Fibroblast of the aortic adventitia (primary cell): ENCODE measurements at regions not wholly inside any gene's neighbourhood (a gene's known extent, or its start where the extent isn't known, plus 50 kb on each side); places are given as distances from the start of the nearest gene placed in this dataset.

Experiments used
- DNase-seq: peaks from one replicate; pipeline ENCODE4 v3.0.0-alpha.2; 2010; ENCODE audit warnings: low read depth
- H3K4me3 ChIP-seq: 2 replicates; pipeline ENCODE4 v1.5.1; 2011; ENCODE audit warnings: low read depth, mild to moderate bottlenecking, control low read depth, low read length, moderate library complexity
- TF ChIP-seq, protein P1 (sequence below): IDR thresholded peaks from 2 replicates; pipeline ENCODE4 v1.5.1; 2011; ENCODE audit warnings: mild to moderate bottlenecking, low read length, control low read depth, inconsistent platforms; ENCODE audit not compliant: insufficient read depth

DNA sequence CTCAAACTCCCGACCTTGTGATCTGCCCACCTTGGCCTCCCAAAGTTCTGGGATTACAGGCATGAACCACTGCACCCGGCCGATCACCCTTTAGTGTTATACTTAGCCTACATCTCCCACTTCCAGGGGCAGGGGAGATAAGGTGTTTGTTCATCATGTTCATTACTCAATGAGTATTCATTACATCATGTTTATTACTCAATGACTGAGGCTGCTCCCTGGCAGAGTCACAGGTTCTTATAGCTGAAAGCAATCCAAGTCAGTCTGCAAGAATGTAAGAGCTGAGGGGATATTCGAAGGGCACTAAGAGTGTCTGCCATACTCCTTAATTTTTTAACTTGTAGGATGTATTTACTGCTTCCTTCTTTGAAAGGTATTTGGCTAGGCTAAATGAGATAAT, 214.2 kb downstream of the SPATA31D1 start:
- no peak overlapping the region for H3K4me3 ChIP-seq
- peak; percentile 83 for DNase-seq
- TF ChIP-seq, protein P1, sequence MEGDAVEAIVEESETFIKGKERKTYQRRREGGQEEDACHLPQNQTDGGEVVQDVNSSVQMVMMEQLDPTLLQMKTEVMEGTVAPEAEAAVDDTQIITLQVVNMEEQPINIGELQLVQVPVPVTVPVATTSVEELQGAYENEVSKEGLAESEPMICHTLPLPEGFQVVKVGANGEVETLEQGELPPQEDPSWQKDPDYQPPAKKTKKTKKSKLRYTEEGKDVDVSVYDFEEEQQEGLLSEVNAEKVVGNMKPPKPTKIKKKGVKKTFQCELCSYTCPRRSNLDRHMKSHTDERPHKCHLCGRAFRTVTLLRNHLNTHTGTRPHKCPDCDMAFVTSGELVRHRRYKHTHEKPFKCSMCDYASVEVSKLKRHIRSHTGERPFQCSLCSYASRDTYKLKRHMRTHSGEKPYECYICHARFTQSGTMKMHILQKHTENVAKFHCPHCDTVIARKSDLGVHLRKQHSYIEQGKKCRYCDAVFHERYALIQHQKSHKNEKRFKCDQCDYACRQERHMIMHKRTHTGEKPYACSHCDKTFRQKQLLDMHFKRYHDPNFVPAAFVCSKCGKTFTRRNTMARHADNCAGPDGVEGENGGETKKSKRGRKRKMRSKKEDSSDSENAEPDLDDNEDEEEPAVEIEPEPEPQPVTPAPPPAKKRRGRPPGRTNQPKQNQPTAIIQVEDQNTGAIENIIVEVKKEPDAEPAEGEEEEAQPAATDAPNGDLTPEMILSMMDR = no peak

DNA sequence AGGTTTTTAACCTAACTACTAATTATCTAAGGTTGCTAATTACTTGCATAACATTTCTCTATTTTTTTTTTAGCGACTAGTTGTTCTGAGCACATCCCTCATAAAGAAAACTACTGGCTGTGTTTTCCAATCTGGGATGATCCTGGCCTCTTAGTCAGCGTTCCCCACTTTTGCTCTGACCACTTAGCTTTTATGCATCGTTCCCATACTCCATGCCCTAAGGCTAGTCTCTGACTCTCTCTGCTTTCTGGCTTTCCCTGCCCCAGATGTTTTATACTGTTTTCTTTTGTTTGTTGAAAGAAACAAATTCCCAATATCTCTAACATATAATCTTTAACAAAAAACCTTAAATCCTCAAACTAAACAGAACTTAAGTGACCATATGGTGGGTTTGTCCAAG, 217.9 kb downstream of the SPATA31D1 start:
- TF ChIP-seq, protein P1 = no peak
- no peak overlapping the region for H3K4me3 ChIP-seq
- DNase-seq = no peak

DNA sequence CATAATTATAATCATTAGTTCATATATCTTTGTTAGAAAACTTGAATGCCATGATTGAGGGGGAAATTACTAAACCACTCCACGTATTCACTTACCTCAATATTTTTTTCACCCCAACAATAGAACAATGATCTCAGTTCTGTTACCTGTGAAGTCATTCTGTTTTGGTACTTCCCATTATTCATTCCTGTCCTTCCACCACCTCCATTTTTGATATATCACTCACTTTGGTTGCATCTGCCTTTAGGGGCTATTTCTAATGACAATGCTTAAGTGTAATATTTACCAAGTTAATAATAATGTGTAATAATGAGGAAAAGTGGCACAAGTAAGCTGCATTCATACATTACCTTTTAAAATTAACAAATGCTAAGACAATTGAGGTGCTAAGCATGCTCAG, 218.4 kb downstream of the SPATA31D1 start:
- DNase-seq = no peak
- TF ChIP-seq, protein P1 = no peak
- H3K4me3 ChIP-seq = no peak overlapping the region

DNA sequence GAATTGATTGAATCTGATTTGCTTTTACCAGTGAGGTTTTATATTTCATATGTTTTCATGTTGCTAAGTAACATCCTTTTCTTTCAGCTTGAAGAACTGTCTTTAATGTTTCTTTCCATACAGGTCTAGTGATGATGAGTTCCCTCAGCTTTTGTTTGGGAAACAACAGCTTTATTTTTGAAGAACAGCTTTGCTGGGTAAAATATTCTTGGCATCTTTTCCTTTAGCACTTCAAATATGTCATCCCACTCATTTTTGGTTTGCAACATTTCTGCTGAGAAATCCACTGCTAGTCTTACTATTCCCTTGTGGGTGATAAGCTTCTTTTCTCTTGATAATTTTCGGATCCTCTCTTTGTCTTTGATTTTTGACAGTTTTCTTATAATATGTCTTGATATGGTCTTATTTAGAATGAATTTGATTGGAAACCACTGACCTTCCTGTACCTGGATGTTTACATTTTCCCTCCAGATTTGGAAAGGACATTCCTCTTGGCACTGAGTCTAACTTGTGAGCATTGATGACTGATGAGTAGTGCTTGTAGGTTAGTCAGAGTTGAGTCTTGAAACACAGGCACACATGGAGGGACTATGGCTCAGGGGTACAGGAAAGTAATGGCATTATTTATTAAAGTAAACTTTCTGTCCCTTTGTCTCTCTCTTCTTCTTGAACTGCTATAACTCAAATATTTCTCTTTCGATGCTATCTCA, 220.3 kb downstream of the SPATA31D1 start:
- peak; percentile 33 for DNase-seq

DNA sequence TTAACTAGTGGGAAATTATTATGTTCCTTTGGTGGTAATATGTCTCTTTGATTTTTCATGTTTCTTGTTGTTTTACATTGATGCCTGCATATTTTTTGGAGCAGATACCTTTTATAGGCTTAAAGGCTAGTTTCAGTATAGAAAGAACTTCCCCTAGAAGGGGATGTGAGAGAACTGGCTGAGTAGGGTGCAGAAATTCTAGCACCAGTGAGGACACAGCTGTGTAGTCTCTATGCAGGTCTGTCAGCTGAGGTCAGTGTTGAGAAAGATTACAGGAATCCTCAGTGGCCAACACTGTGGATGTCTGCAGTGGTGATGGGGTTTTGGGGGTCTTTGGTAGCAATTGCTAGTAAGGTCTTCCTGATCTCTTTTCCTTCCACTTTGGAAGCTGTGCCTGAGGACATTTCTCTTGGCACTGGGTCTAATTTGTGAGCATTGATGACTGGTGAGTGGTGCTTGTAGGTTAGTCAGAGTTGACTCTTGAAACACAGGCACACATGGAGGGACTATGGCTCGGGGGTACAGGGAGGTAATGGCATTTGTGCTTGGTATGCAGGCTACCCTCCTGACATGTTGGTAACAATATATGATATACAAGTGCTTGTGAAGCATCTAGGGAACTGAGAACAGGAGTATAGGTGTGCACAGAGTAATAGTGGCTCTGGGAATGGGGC, 221.4 kb downstream of the SPATA31D1 start:
- TF ChIP-seq, protein P1 = no peak
- H3K4me3 ChIP-seq = no peak overlapping the region
- no peak for DNase-seq

More for the DNA sequence above, 220.3 kb downstream of the SPATA31D1 start:
- no peak overlapping the region for H3K4me3 ChIP-seq
- TF ChIP-seq, protein P1 = no peak

DNA sequence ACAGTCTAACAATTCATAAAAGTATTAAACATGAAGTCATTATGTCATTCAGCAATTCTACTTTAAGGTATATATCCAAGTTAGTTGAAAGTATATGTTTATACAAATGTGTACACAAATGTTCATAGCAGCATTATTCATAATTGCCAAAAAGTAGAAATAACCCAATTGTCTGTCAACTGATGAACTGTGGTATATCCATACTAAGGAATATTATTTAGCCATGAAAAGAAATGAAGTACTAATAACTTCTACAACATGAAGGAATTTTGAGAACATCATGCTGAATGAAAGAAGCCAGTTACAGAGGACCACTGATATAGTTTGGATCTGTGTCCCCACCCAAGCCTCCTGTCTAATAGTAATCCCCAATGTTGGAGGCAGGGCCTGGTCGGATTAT, 224.3 kb downstream of the SPATA31D1 start:
- no peak for DNase-seq
- no peak overlapping the region for H3K4me3 ChIP-seq
- TF ChIP-seq, protein P1 = no peak

DNA sequence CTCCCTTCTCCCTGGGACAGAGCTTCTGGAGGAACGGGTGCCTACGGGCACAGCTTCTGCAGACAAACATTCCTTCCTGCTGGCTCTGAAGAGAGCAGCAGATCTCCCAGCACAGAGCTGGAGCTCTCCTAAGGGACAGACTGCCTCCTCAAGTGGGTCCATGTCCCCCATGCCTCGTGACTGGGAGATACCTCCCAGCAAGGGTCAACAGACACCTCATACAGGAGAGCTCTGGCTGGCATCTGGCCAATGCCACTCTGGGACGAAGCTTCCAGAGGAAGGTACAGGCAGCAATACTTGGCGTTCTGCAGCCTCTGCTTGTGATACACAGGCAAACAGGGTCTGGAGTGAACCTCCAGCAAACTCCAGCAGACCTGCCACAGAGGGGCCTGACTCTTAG, 227.9 kb downstream of the SPATA31D1 start:
- H3K4me3 ChIP-seq = no peak overlapping the region
- DNase-seq = no peak
- TF ChIP-seq, protein P1 = no peak
